Posterior vena cava (tissue), 2 donors: ENCODE measurements at regions not wholly inside any gene's neighbourhood (a gene's known extent, or its start where the extent isn't known, plus 50 kb on each side); places are given as distances from the start of the nearest gene placed in this dataset.
A peak's percentile ranks its signal among the peaks of the same experiment; 100 is the strongest.

ENCODE experiments used
- DNase-seq: peaks from one replicate; pipeline ENCODE4 v3.0.0-alpha.2; 2020; ENCODE audit warnings: low spot score
- intact Hi-C, 2 donors: fragments of 100-400 bp; cut with DNase I; formaldehyde crosslinking; loops; one replicate each; pipeline versions ENCODE4 v1.14.1 to v1.14.2; 2022 to 2023
- donor health status: DM: yes; HTN: yes; CAD: no.
- donor health status: DM: yes; HTN: yes; CAD: no.

DNA sequence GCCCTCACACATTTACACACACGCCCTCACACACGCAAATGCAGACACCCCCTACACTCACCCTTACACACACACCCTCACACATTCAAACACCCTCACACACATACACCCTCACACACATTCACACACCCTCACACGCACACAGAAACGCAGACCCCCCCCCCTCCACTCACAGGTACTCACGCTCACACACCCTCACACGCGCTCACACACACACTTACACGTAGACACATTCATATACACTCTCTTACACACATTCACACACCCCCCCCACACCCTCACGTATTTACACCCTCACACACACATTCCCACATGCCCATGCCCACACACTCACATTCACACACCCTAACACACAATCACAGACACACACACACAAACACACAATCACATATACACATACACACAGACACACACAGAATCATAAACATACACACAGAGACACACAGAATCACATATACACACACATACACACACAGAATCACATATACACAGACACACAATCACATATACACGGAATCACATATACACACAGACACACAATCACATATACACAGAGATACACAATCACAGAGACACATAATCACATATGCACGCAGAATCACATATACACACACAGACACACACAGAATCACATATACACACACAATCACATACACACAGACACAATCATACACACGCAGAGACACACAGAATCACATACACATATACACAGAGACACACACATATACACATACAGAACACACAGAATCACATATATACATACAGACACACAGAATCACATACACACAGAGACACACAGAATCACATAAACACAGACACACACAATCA lies 250.1 kb upstream of the RPL38 start:
- DNase-seq: no peak
- intact Hi-C loops: loop anchor here in 1 of 2 donors (10.0 kb wide), 1 partner anchor 519 kb away; no protein-coding TSS in a partner anchor

DNA sequence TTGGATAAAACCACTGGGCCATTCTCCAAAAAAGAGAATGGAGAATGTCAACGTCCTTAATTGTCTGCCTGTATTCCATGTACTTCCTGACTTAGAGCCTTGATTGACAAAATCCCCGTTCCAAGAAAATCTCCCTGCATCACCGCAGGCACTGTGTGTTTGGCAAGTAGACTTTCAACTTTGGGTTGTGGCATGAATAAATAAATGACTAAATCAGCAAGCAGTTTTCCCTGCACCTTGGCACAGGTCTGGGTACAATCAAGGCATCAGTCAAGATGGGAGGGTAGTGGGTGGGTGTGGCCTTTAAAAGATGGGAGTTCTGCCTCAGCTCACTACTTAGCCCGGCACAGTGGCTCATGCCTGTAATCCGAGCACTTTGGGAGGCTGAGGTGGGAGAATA lies 248.5 kb upstream of the RPL38 start:
- intact Hi-C loops: loop anchor here in 1 of 2 donors (10.0 kb wide), 1 partner anchor 520 kb away; no protein-coding TSS in a partner anchor
- no peak for DNase-seq

DNA sequence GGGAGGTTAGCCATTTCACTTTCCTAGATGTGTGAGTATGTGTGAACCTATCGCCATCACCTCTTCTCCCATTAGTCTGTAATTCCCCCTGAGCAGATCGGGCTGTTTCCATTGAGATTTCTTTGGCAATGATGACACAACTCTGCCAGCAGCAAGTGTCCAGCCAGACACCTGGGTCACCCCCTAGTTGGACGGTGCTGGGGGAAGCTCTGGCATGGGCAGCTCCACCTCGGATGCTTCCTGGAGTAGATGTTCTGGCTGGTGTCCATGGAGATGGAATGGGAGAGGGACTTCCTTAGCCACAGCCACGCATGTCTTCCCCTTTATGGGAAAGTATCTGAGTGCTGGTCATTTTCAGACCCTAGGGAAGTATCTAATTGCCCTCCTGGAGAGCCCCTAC lies 247.9 kb upstream of the RPL38 start:
- DNase-seq: no peak
- intact Hi-C loops: loop anchor here in 1 of 2 donors (10.0 kb wide), 1 partner anchor 521 kb away; no protein-coding TSS in a partner anchor

DNA sequence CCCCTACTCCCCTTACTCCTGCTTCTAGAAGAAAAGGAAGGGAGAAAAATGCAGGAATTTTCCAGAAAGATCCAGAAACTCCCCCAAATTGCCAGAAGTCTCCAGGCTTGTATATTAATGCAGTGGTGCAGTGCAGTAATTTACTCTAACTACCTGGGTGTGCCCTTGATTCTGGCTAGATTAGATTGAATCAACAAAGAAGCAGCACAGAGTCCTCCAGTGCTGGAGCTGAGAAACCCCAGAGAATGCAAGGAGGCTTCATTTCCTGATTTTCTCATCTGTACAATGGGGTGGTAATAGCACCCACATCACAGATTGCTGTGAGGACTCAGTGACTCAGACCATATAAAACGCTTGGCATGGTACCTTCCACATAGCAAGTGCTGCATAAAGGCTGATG lies 247.3 kb upstream of the RPL38 start:
- no peak for DNase-seq
- intact Hi-C loops: loop anchor here in 1 of 2 donors (10.0 kb wide), 1 partner anchor 521 kb away; no protein-coding TSS in a partner anchor

DNA sequence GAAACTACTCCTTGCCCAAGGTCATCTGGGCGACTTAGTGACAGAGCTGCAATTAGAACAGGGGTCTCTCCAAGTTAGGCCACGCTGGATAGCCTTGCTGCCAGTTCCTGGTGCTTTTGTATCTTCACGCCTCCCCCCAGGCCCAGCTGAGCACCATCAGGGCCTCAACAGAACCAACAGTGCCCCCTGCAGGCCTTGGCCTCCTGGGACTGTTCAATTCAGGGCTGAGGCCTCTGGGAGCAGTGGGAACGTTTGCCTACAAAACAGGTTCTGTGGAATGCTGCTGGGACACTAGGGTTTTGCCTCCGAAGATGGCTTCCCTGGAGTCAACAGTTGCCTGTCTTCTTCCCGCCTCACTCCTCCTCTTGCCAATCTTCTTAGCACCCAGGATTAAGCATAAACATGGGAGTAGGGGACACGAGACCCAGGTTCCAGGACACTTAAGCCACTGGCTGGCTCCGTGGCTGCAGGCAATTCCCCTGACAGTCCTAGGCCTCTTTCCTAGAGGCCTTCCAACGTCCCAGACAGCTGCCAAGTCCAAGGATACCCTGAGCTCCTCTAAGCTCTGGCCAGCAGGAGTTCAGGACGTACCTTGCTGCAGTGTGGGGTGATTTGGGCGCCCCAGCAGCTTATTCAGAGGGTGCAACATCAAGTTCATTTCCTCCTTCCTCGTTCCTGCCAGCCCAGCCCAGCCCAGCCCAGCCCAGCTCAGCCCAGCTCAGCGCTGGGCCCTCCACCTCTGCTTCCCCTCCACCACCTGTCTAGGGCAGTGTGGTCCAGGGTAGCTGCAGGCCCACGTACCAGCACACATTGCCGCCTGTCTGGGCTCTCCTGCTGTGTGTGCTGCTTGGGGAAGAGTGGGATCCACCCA lies 246.6 kb upstream of the RPL38 start:
- intact Hi-C loops: loop anchor here in 1 of 2 donors (10.0 kb wide), 1 partner anchor 522 kb away; no protein-coding TSS in a partner anchor
- DNase-seq: no peak

DNA sequence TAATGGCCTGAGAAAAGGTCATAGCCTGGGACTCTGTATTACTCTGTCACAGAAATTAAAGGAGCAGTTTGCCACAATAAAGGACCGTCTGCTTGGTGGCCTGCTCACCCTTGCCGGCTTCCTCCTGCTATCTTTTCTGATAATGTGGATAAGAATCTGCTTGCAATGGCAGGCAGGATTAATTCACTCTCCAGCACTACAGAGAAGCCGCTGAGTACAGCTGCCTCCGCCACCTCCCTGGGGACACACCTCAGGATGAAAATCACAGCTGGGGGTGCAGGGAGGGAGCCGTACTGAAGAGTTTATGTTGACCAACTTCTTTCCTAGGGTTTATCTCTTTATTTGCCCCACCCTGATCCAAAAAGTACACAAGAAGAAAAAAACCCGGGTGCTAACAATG lies 245.9 kb upstream of the RPL38 start:
- intact Hi-C loops: loop anchor here in 1 of 2 donors (10.0 kb wide), 1 partner anchor 523 kb away; no protein-coding TSS in a partner anchor
- no peak for DNase-seq

DNA sequence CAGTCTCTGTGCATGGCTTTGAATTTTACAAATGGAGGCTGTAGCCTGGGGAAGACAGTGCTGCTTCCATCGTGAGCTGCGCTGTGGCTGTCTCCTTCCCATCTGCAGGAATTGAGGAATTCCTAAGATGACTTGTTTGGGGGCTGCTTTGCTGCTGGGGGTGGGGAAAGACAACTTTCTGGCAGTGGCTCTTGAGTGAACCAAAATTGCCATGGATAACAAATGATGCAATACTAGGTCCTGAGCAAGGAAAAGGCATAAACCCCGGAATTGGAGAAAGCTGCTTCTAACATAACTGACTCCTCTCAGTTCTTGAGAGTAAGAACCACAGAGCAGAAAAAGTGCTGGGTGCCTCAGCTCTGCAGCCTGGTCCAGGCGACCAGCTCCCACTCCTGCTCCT lies 245.0 kb upstream of the RPL38 start:
- DNase-seq: no peak
- intact Hi-C loops: loop anchor here in 1 of 2 donors (10.0 kb wide), 1 partner anchor 524 kb away; no protein-coding TSS in a partner anchor

DNA sequence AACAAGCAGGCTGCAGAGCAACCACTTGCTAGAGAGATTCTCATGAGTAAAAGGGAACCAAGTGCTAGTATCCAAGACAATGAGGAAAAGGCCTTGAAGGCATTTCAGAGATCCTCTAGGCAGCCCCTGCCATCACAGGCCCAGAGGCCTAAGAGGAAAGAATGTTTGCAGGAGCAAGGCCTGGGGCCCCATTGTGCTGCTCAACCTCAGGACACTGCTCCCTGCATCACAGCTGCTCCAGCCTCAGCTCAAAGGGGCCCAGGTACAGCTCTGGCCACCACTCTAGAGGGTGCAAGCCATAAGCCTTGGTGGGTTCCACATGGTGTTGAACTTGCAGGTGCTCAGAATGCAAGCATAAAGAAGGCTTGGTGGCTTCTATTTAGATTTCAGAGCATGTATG lies 243.0 kb upstream of the RPL38 start:
- DNase-seq: no peak
- intact Hi-C loops: no loop called here

DNA sequence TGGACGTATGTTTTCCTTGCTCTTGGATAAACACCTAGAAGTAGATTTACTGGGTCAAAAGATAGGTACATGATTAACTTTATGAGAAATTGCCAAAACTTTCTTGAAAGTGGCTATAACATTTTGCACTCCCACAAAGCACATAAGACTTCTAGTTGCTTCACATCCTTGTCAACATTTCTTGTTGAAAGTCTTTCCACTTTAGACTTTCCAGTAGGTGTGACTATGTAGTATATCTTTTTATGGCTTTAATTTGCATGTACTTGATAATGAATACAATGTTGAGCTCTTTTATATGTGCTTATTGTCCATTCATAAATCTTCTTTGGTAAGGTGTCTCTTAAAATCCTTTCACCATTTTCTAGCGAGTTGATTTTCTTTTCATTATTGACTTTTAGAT lies 241.2 kb upstream of the RPL38 start:
- DNase-seq: no peak
- intact Hi-C loops: no loop called here

DNA sequence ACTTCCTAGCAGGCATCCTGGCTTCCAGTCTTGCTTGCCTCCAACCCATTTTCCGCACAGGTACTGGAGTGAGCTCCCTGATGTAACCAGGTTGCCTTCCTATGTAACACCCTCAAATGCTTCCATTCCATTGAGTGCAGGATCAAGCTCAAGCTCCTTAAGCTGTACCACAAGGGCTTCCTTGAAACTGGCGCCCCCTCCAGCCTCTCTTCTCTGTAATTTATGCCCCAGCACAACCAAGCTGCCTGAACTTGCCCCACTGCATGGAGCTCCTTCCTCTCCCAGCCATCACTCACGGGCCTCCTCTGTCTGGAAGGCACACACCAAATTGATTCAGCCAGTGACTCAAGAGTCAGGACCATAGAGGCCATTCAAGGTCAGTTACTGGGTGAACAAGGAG lies 234.8 kb upstream of the RPL38 start:
- intact Hi-C loops: no loop called here
- DNase-seq: peak; percentile 28

DNA sequence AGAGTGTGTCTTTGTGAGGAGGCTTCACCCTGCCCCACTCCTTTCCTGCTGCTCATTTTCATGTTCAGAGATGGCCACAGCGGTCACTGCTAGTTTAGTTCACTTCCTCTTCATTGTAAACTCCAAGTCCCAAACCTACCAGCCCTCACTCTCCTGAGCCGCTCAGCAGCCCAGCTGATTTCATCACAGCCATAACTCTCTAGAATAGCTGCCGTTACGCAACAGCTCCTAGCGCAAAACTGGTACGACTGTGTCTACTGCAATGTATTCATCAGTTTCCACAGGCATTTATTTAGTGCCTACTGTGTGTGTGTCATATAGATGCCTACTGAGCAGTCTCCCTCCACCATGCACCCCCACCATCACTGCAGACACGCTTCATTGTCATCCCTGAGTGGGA lies 233.5 kb upstream of the RPL38 start:
- DNase-seq: peak; percentile 80
- intact Hi-C loops: no loop called here

DNA sequence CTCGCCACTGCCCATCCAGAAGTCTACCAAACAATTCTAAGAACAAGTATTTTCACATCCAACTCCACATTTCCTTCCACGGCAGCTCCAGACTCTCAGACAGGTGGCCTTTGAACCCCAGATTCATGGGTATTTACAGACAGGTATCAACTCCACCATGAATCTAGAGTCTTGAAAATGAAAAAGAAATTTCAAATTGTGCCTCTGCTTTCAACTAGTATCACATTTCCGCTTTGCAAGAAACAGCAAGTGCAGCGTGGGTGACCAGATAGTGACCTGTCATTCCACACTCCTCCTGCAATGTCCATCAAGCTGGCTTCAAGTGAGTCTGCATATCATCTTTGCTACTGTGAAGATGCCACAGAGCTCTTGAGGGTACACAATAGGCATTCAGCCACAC lies 232.4 kb upstream of the RPL38 start:
- peak; percentile 18 for DNase-seq

DNA sequence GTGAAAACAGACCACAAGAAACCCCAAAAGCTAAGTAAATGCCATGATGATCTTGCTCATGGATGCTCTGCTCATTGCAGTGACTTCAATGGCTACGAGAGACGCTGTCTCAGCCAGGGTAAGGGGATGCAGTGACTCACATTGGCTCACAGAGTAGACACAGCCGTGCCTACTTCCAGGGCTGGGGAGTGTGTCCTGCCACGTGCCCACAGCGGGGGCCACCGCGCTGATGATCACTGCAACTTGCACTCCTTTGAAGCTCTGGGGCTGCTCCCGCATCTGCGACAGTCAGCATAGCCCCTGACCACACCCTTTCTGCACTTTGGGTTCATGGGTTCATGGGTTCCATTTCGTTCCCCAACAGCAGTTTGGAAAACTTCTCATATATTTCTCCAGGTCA lies 231.4 kb upstream of the RPL38 start:
- peak; percentile 26 for DNase-seq
- intact Hi-C loops: no loop called here

More for the DNA sequence above, 232.4 kb upstream of the RPL38 start:
- intact Hi-C loops: no loop called here

DNA sequence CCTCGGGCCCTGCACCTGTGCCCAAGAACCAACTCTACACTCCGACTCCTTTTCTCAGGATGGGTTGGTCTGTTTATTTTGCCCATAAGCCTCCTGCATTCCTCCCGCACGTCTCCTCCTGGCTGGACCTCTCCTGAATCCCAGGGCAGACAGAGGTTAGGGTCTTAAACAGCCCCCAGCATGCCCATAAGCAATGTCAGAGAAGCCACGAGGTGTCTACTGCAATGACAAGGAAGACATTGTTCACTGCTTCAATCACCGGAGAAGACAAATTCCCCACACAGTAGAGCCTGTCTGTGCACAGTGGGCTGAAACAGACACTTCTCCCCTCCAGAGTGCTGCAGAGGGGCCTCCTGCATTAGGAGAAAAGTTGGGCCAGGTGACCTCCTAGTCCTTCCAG lies 230.6 kb upstream of the RPL38 start:
- intact Hi-C loops: no loop called here
- DNase-seq: peak; percentile 43

DNA sequence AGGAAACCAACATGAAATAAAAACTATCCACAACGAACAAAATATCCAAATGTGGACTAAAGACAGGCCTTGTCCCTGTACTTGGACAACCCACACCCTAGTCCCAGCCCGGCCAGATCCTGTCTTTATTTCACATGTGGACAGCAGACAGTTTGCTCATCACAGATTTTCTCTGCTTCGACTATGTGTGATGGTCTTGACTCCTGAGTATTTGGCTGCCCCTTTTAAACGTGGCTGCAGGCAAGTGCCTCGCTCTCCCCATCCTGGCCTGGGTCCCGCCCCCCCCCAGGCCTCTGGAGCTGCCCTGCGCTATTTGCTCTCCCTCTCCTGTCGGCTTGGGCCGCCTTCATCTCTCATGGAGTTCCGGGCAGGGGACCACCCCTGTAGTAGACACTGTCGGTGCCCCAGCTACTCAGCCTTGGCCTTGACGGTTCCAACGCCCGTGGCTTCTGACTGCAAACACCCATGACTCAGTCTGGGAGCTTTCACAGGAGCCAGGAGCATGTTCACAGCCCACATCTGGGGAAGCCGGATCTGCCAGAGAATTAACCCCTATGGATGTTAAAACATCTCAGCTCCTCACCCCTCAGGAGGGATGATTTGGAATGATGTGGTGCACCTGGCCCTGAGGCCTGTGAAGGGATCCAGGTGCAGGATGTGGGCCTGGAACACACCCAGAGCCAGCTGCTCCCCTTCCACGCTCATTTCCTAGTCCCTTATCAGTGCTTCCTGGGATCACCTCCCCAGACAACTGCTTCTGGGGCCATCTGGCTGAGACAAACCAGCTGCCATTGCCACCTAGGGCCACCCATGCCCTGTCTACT lies 229.7 kb upstream of the RPL38 start:
- intact Hi-C loops: no loop called here
- DNase-seq: peak; percentile 44

DNA sequence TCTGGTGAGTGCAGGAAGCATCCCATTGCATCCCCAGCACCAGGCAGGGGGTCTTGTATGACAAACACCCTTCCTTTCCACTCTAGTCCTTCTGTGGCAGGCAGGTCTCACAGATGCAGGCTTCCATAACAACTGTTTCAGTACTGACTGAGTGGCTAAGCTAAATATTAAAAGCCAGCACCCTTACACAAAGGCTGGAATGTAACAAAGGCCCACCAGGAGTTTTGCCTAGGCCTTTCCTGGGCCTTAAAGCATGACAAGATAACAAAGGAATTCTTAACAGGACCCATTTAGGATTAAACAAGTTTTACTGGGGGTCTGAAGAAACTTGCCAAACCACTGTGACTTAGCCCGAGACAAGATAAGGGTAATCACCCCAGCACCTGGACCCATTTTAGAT lies 228.9 kb upstream of the RPL38 start:
- intact Hi-C loops: no loop called here
- DNase-seq: peak; percentile 40

DNA sequence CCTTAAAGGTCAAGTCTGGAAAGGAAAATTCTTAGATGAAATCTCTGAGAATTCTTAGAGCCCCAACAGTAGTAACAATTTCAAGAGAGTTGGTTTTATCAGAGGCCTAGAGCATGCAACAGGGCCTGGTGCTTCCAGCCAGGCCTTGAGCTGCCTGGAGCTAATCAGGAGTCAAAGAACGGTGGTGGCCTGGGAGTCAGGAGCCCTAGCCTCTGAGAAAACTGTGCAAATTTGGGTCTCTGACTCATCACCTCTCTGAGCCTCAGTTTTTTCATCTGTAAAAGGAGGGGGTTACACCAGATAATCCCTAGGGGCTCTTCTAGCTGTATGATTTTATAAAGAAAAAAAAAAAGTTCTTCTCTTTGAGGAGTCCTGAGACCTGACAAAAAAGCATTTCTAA lies 227.3 kb upstream of the RPL38 start:
- peak; percentile 23 for DNase-seq
- intact Hi-C loops: no loop called here

DNA sequence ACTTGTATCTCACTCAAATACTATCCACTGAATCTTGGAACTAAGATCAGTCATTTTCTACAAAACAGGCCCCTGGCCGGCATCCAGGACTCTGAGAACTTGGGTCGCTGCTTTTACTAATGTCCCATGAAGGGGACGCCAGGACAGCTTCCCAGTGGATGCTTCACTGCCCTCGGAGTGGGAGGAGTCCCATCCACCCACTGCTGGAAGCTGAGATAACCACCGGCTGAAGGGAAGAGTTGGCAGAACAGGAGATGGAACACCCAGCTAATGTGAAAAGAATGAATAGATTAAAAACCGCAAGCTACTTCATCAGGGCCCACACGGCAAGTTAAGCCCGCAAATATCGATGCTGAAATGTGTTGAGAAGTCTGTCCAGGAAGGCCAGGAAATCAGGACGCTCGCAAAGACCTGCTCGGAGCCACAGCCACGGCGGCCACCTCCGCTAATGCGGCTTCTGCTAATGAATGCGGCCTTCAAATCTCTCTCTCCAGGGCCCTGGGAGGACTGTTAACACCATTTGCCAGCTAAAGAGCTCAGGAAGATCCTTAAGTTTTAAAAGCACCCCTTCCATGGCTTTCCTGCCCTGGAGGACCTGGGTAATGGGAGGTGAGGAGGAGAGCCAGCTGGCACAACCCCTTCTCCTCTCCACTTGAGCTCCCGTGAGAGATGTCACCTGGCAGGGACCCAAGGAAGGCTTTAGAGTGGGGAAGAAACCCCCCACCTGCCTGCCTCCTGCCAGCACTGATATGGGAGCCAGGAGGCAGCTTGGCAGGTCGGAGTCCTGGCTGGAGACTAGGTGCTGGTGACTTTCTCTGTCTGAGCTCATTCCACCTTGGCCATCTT lies 226.6 kb upstream of the RPL38 start:
- intact Hi-C loops: no loop called here
- peak; percentile 66 for DNase-seq
